ENCODE measurements at regions not wholly inside any gene's neighbourhood (a gene's known extent, or its start where the extent isn't known, plus 50 kb on each side); places are given as distances from the start of the nearest gene placed in this dataset.
"Not testable (repeated sequence)": the region's sequence is repeated elsewhere in the genome, so short reads cannot be mapped to it uniquely, and the experiment has no call there.

DNA sequence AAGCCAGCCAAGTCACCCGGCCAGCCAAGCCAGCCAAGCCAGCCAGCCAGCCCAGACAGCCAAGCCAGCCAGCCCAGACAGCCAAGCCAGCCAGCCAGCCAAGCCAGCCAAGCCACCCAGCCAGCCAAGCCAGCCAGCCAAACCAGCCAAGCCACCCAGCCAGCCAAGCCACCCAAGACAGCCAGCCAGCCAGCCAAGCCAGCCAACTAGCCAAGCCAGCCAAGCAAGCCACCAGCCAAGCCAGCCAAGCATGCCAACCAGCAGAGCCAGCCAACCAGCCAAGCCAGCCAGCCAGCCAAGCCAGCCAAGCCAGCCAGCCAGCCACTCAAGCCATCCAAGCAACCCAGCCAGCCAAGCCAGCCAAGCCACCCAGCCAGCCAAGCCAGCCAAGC lies 323.1 kb upstream of the PLGLB2 start:
- not testable (repeated sequence) for H3K4me1 ChIP-seq (ENCODE audit: control insufficient read depth, insufficient read depth, low read length); H3K36me3 ChIP-seq (ENCODE audit: control insufficient read depth, insufficient read depth, low read length); H3K9me3 ChIP-seq (ENCODE audit: control insufficient read depth, insufficient read depth, low read length); H3K4me3 ChIP-seq (ENCODE audit: low read depth, low read length); H3K27me3 ChIP-seq (ENCODE audit: control insufficient read depth, insufficient read depth, low read length); H3K9ac ChIP-seq (ENCODE audit: low read depth, low read length)

- not testable (repeated sequence) for H3K9ac ChIP-seq (ENCODE audit: low read depth, low read length); H3K9me3 ChIP-seq (ENCODE audit: control insufficient read depth, insufficient read depth, low read length); H3K4me3 ChIP-seq (ENCODE audit: low read depth, low read length); H3K36me3 ChIP-seq (ENCODE audit: control insufficient read depth, insufficient read depth, low read length); H3K4me1 ChIP-seq (ENCODE audit: control insufficient read depth, insufficient read depth, low read length); H3K27me3 ChIP-seq (ENCODE audit: control insufficient read depth, insufficient read depth, low read length)
These were observed 322.7 kb upstream of the PLGLB2 start for GRCh38 chr2:87425191-87425590.

DNA sequence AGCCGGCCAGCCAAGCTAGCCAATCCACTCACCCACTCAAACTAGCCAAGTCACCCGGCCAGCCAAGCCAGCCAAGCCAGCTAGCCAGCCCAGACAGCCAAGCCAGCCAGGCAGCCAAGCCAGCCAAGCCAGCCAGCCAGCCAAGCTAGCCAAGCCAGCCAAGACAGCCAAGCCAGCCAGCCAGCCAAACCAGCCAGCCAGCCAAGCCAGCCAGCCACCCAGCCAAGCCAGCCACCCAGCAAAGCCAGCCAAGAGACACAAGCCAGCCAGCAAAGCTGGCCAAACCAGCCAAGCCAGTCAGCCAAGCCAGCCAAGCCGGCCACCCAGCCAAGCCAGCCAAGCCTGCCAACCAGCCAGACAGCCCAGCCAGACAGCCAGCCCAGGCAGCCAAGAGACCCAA lies 322.2 kb upstream of the PLGLB2 start:
- not testable (repeated sequence) for H3K9me3 ChIP-seq (ENCODE audit: control insufficient read depth, insufficient read depth, low read length)

DNA sequence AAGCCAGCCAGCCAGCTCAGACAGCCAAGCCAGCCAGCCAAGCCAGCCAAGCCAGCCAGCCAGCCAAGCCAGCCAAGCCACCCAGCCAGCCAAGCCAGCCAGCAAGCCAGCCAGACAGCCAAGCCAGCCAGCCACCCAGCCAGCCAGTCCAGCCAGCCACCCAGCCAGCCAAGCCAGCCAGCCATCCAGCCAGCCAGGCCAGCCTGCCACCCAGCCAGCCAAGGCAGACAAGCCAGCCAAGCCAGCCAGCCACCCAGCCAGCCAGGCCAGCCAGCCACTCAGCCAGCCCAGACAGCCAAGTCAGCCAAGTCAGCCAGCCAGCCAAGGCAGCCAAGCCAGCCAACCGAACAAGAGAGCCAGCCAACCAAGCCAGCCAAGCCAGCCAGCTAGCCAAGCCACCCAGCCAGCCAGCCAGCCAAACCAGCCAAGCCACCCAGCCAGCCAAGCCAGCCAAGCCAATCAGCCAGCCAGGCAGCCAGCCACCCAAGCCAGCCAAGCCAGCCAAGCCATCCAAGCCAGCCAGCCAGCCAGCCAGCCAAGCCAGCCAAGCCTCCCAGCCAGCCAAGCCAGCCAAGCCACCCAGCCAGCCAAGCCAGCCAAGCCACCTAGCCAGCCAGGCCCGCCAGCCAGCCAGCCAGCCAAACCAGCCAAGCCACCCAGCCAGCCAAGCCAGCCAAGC lies 319.3 kb upstream of the PLGLB2 start:
- not testable (repeated sequence) for H3K4me3 ChIP-seq (ENCODE audit: low read depth, low read length); H3K9me3 ChIP-seq (ENCODE audit: control insufficient read depth, insufficient read depth, low read length); H3K36me3 ChIP-seq (ENCODE audit: control insufficient read depth, insufficient read depth, low read length); H3K27me3 ChIP-seq (ENCODE audit: control insufficient read depth, insufficient read depth, low read length); H3K9ac ChIP-seq (ENCODE audit: low read depth, low read length); H3K4me1 ChIP-seq (ENCODE audit: control insufficient read depth, insufficient read depth, low read length)

More for the DNA sequence above, 322.2 kb upstream of the PLGLB2 start:
- not testable (repeated sequence) for H3K9ac ChIP-seq (ENCODE audit: low read depth, low read length); H3K27me3 ChIP-seq (ENCODE audit: control insufficient read depth, insufficient read depth, low read length); H3K4me1 ChIP-seq (ENCODE audit: control insufficient read depth, insufficient read depth, low read length); H3K4me3 ChIP-seq (ENCODE audit: low read depth, low read length); H3K36me3 ChIP-seq (ENCODE audit: control insufficient read depth, insufficient read depth, low read length)

DNA sequence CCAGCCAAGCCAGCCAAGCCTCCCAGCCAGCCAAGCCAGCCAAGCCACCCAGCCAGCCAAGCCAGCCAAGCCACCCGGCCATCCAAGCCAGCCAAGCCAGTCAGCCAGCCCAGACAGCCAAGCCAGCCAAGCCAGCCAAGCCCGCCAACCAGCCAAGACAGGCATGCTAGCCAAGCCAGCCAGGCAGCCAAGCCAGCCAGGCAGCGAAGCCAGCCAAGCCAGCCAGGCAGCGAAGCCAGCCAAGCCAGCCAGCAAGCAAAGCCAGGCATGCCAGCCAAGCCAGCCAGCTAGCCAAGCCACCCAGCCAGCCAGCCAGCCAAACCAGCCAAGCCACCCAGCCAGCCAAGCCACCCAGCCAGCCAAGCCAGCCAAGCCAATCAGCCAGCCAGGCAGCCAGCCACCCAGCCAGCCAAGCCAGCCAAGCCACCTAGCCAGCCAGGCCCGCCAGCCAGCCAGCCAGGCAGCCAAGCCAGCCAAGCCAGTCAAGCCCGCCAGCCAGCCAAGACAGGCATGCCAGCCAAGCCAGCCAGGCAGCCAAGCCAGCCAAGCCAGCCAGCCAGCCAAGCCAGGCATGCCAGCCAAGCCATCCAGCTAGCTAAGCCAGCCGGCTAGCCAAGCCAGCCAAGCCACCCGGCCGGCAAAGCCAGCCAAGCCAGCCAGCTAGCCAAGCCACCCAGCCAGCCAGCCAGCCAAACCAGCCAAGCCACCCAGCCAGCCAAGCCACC lies 318.5 kb upstream of the PLGLB2 start:
- H3K36me3 ChIP-seq (ENCODE audit: control insufficient read depth, insufficient read depth, low read length); H3K4me1 ChIP-seq (ENCODE audit: control insufficient read depth, insufficient read depth, low read length); H3K4me3 ChIP-seq (ENCODE audit: low read depth, low read length); H3K9ac ChIP-seq (ENCODE audit: low read depth, low read length); H3K27me3 ChIP-seq (ENCODE audit: control insufficient read depth, insufficient read depth, low read length); H3K9me3 ChIP-seq (ENCODE audit: control insufficient read depth, insufficient read depth, low read length): not testable (repeated sequence)

DNA sequence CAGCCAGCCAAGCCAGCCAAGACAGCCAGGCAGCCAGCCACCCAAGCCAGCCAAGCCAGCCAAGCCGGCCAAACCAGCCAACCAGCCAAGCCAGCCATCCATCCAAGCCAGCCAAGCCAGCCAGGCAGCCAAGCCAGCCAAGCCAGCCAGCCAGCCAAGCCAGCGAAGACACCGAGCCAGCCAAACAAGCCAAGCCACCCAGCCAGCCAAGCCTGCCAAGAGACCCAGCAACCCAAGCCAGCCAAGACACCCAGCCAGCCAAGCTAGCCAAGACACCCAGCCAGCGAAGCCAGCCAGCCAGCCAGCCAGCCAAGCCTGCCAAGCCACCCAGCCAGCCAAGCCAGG lies 318.0 kb upstream of the PLGLB2 start:
- not testable (repeated sequence) for H3K36me3 ChIP-seq (ENCODE audit: control insufficient read depth, insufficient read depth, low read length); H3K9me3 ChIP-seq (ENCODE audit: control insufficient read depth, insufficient read depth, low read length); H3K4me1 ChIP-seq (ENCODE audit: control insufficient read depth, insufficient read depth, low read length); H3K4me3 ChIP-seq (ENCODE audit: low read depth, low read length); H3K27me3 ChIP-seq (ENCODE audit: control insufficient read depth, insufficient read depth, low read length); H3K9ac ChIP-seq (ENCODE audit: low read depth, low read length)

- H3K36me3 ChIP-seq (ENCODE audit: control insufficient read depth, insufficient read depth, low read length); H3K9ac ChIP-seq (ENCODE audit: low read depth, low read length); H3K4me3 ChIP-seq (ENCODE audit: low read depth, low read length); H3K27me3 ChIP-seq (ENCODE audit: control insufficient read depth, insufficient read depth, low read length); H3K4me1 ChIP-seq (ENCODE audit: control insufficient read depth, insufficient read depth, low read length); H3K9me3 ChIP-seq (ENCODE audit: control insufficient read depth, insufficient read depth, low read length): not testable (repeated sequence)
These were observed 316.8 kb upstream of the PLGLB2 start for GRCh38 chr2:87431051-87431450.

- not testable (repeated sequence) for H3K4me3 ChIP-seq (ENCODE audit: low read depth, low read length); H3K27me3 ChIP-seq (ENCODE audit: control insufficient read depth, insufficient read depth, low read length); H3K36me3 ChIP-seq (ENCODE audit: control insufficient read depth, insufficient read depth, low read length); H3K9me3 ChIP-seq (ENCODE audit: control insufficient read depth, insufficient read depth, low read length); H3K4me1 ChIP-seq (ENCODE audit: control insufficient read depth, insufficient read depth, low read length); H3K9ac ChIP-seq (ENCODE audit: low read depth, low read length)
These were observed 315.0 kb upstream of the PLGLB2 start for GRCh38 chr2:87432711-87433453.

DNA sequence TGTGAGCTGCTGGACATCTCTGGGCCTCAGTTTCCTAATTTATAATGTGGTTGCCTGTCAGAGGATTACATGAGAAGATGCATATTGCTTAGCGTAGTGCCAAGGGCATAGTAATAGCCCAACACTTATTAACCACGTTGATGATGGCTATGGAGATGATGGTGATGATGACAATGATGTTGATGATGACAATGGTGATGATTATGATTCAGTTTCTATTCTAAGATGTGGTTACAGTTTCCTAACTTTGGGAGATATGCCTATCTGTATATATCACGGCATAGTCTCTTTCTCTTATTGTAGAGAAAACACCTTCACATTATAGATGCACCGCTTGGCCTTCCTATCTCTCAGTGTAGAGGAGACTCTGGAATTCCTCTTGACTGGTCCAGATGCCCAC lies 311.9 kb upstream of the PLGLB2 start:
- not testable (repeated sequence) for H3K9ac ChIP-seq (ENCODE audit: low read depth, low read length); H3K4me1 ChIP-seq (ENCODE audit: control insufficient read depth, insufficient read depth, low read length); H3K36me3 ChIP-seq (ENCODE audit: control insufficient read depth, insufficient read depth, low read length); H3K9me3 ChIP-seq (ENCODE audit: control insufficient read depth, insufficient read depth, low read length); H3K27me3 ChIP-seq (ENCODE audit: control insufficient read depth, insufficient read depth, low read length); H3K4me3 ChIP-seq (ENCODE audit: low read depth, low read length)

- H3K4me1 ChIP-seq (ENCODE audit: control insufficient read depth, insufficient read depth, low read length) = not testable (repeated sequence)
These were observed 310.1 kb upstream of the PLGLB2 start for GRCh38 chr2:87437701-87438260.

DNA sequence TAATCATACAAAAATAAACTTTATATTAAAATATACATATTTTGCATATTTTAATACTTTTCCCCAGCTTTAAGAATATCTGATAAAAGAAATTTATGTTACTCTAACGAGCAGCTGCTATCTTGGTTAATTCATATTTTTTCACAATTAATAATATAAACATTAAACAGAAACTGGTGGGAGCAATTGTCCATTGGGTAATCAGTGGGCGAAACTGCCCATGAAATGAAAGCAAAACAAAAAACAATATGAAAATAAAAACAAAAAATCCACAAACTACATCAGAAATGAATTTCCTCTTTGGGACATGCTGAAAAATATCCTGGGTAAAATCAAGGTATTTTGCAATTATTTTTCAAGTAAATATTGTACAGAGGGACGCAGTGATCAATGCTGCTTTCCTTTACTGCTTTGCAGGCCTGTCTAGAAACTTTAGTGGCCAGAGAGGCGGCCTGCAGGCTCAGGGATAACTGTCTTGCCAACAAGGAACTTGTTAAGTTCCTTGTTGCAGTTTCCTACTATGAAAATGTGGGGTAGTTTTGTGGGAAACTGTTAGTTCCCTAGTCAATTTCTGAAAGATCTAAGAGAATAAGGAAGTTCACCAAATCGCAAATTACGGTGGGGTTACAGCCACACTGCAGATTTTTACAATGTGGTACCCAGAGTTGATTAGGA lies 309.0 kb upstream of the PLGLB2 start:
- H3K36me3 ChIP-seq (ENCODE audit: control insufficient read depth, insufficient read depth, low read length); H3K4me3 ChIP-seq (ENCODE audit: low read depth, low read length); H3K9ac ChIP-seq (ENCODE audit: low read depth, low read length); H3K4me1 ChIP-seq (ENCODE audit: control insufficient read depth, insufficient read depth, low read length); H3K9me3 ChIP-seq (ENCODE audit: control insufficient read depth, insufficient read depth, low read length); H3K27me3 ChIP-seq (ENCODE audit: control insufficient read depth, insufficient read depth, low read length): not testable (repeated sequence)

More at GRCh38 chr2:87437701-87438260, 310.1 kb upstream of the PLGLB2 start:
- H3K27me3 ChIP-seq (ENCODE audit: control insufficient read depth, insufficient read depth, low read length); H3K9ac ChIP-seq (ENCODE audit: low read depth, low read length); H3K9me3 ChIP-seq (ENCODE audit: control insufficient read depth, insufficient read depth, low read length); H3K4me3 ChIP-seq (ENCODE audit: low read depth, low read length); H3K36me3 ChIP-seq (ENCODE audit: control insufficient read depth, insufficient read depth, low read length): not testable (repeated sequence)

Measured in iPS-15b (cell line).